GM12892 (cell line): ENCODE measurements at regions not wholly inside any gene's neighbourhood (a gene's known extent, or its start where the extent isn't known, plus 50 kb on each side); places are given as distances from the start of the nearest gene placed in this dataset.

Source experiments
- DNase-seq: peaks from one replicate; pipeline ENCODE4 v3.0.0; 2011; ENCODE audit not compliant: insufficient read length
- FAIRE-seq: peaks from 2 replicates; lab custom pipeline; 2011; peaks lifted over from hg19 to GRCh38; lab: Jason Lieb, UNC
- POLR2A ChIP-seq: IDR thresholded peaks from 2 replicates; pipeline ENCODE4 v1.6.1; 2011; ENCODE audit warnings: low read depth, low read length, control low read depth
- POLR2AphosphoS5 ChIP-seq: IDR thresholded peaks from 2 replicates; pipeline ENCODE4 v1.6.1; 2011; ENCODE audit warnings: low read depth, low read length, control low read depth
- TAF1 ChIP-seq: IDR thresholded peaks from 2 replicates; pipeline ENCODE4 v1.6.1; 2011; ENCODE audit warnings: low read depth, mild to moderate bottlenecking, control low read depth, low read length, borderline replicate concordance

- TF ChIP-seq TAF1 = no peak
- no peak for TF ChIP-seq POLR2AphosphoS5
- no peak for TF ChIP-seq POLR2A
- DNase-seq (no peak), FAIRE-seq (no peak)
Observed at GRCh38 chr1:38128926-38129453, 82.4 kb upstream of the POU3F1 start.

GRCh38 chr1:38128511-38128910, 81.9 kb upstream of the POU3F1 start:
- DNase-seq (no peak), FAIRE-seq (no peak)
- TF ChIP-seq TAF1 = no peak
- TF ChIP-seq POLR2A = no peak
- TF ChIP-seq POLR2AphosphoS5 = no peak

GRCh38 chr1:38127428-38127827, 80.8 kb upstream of the POU3F1 start:
- FAIRE-seq = no peak
- no peak for DNase-seq
- TF ChIP-seq POLR2A (no peak), POLR2AphosphoS5 (no peak), TAF1 (no peak)

GRCh38 chr1:38126970-38127369, 80.4 kb upstream of the POU3F1 start:
- DNase-seq = no peak

GRCh38 chr1:38125837-38126520, 79.4 kb upstream of the POU3F1 start:
- TF ChIP-seq TAF1 = no peak
- no peak for FAIRE-seq
- DNase-seq = no peak

More at GRCh38 chr1:38126970-38127369, 80.4 kb upstream of the POU3F1 start:
- TF ChIP-seq POLR2A (no peak), TAF1 (no peak)
- no peak for FAIRE-seq

- TF ChIP-seq POLR2AphosphoS5 (no peak), TAF1 (no peak), POLR2A (no peak)
- FAIRE-seq (no peak), DNase-seq (no peak)
Observed at GRCh38 chr1:38125016-38125415, 78.4 kb upstream of the POU3F1 start.

GRCh38 chr1:38123356-38124135, 77.0 kb upstream of the POU3F1 start:
- TF ChIP-seq TAF1 (no peak), POLR2AphosphoS5 (no peak)
- DNase-seq = no peak
- FAIRE-seq = no peak

- DNase-seq (no peak), FAIRE-seq (no peak)
- no peak for TF ChIP-seq TAF1
- no peak for TF ChIP-seq POLR2A
- TF ChIP-seq POLR2AphosphoS5 = no peak
Observed at GRCh38 chr1:38121231-38121680, 74.7 kb upstream of the POU3F1 start.

- FAIRE-seq = no peak
- DNase-seq = no peak
Observed at GRCh38 chr1:38120552-38121230, 74.1 kb upstream of the POU3F1 start.

GRCh38 chr1:38118976-38119375, 72.4 kb upstream of the POU3F1 start:
- no peak for DNase-seq
- TF ChIP-seq POLR2A (no peak), TAF1 (no peak), POLR2AphosphoS5 (no peak)
- FAIRE-seq = no peak

More at GRCh38 chr1:38120552-38121230, 74.1 kb upstream of the POU3F1 start:
- TF ChIP-seq POLR2AphosphoS5 = no peak
- TF ChIP-seq POLR2A = no peak
- TF ChIP-seq TAF1 = no peak

- DNase-seq (no peak), FAIRE-seq (no peak)
- TF ChIP-seq POLR2AphosphoS5 (no peak), TAF1 (no peak), POLR2A (no peak)
Observed at GRCh38 chr1:38117444-38117887, 70.9 kb upstream of the POU3F1 start.

GRCh38 chr1:38115682-38116202, 69.1 kb upstream of the POU3F1 start:
- FAIRE-seq = no peak
- TF ChIP-seq TAF1 (no peak), POLR2AphosphoS5 (no peak)
- no peak for DNase-seq
